ENCODE measurements at regions not wholly inside any gene's neighbourhood (a gene's known extent, or its start where the extent isn't known, plus 50 kb on each side); places are given as distances from the start of the nearest gene placed in this dataset.

DNA sequence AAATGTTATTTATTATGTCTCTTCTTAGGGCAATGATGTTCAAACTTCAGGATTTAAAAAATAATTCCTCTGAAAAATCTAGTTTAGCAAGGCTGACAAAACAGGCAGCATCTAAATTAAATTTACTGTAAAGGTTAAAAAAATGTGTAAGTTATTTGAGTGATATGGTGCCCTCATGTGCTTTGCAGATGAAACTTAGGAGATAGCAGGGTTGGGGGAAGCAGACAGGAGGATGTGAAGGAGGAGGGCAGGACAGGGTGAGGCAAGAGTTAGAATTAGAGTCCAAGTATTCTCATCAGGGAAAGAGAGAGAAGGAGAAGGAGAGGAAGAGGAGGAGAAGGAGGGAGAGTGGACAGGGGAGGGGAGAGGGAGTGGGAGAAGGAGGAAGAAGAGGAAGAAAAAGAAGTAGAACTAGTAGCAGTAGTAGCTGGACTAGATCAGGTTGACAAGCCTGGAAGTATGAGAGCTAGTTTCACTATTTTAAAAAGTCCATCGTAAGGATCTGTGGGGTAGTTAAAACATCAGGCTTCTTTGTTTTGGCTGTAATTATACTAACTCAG, 141.2 kb upstream of the SESN3 start:
- TF ChIP-seq EZH2 (IDR thresholded peaks at IDR 0.05; ENCODE audit: borderline replicate concordance, low read depth, low read length, severe bottlenecking) = no peak
- TF ChIP-seq, protein P1, sequence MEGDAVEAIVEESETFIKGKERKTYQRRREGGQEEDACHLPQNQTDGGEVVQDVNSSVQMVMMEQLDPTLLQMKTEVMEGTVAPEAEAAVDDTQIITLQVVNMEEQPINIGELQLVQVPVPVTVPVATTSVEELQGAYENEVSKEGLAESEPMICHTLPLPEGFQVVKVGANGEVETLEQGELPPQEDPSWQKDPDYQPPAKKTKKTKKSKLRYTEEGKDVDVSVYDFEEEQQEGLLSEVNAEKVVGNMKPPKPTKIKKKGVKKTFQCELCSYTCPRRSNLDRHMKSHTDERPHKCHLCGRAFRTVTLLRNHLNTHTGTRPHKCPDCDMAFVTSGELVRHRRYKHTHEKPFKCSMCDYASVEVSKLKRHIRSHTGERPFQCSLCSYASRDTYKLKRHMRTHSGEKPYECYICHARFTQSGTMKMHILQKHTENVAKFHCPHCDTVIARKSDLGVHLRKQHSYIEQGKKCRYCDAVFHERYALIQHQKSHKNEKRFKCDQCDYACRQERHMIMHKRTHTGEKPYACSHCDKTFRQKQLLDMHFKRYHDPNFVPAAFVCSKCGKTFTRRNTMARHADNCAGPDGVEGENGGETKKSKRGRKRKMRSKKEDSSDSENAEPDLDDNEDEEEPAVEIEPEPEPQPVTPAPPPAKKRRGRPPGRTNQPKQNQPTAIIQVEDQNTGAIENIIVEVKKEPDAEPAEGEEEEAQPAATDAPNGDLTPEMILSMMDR (IDR thresholded peaks at IDR 0.05; ENCODE audit: borderline replicate concordance, extremely low read depth, low read length, poor library complexity, severe bottlenecking) = no peak
- Histone ChIP-seq H3K9me3 (ENCODE audit: insufficient read depth, low read length, severe bottlenecking) (no peaks in the 10 kb centered on the region), H4K20me1 (ENCODE audit: insufficient read depth, low read length) (no peaks in the 10 kb centered on the region), H2AFZ (ENCODE audit: low read depth, low read length) (no peak overlapping the region), H3K36me3 (ENCODE audit: insufficient read depth, low read length) (no peaks in the 10 kb centered on the region), H3K4me2 (ENCODE audit: insufficient read depth, low read length) (no peak overlapping the region), H3K27me3 (ENCODE audit: insufficient read depth, low read length, poor library complexity) (peaks cover 4% of the 10 kb centered on the region), H3K4me1 (ENCODE audit: insufficient read depth, low read length) (no peaks in the 10 kb centered on the region), H3K4me3 (ENCODE audit: low read depth in 1 of 2, low read length in 2 of 2) (no peak overlapping the region), H3K9ac (ENCODE audit: low read depth, low read length) (no peak overlapping the region), H3K27ac (ENCODE audit: low read length) (no peak overlapping the region), H3K79me2 (ENCODE audit: insufficient read depth, low read length) (no peaks in the 10 kb centered on the region)
- DNase-seq (no peak), ATAC-seq (ENCODE audit: insufficient read depth, low read depth) (no peak)

DNA sequence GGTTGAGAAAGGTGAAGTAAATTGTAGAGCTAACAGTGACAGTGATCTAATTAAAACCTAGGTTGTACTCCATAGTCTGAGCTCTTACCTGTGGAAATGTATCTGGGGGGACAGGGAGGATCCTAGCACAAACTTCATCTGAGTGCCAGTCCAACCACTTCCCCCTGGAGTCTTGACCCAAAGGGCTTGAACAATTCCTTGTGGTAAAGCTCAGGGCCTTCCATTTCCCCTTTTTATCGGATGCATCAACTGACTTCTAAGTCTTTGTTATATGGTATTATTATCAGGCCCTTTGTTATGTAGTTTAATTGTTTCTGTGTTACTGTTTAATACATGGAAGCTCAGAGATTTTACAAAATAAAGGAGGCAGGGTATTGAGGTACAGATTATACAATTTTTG, 140.2 kb upstream of the SESN3 start:
- Histone ChIP-seq H3K36me3 (ENCODE audit: insufficient read depth, low read length) (no peaks in the 10 kb centered on the region), H3K4me1 (ENCODE audit: insufficient read depth, low read length) (no peaks in the 10 kb centered on the region), H3K4me3 (ENCODE audit: low read depth in 1 of 2, low read length in 2 of 2) (no peak overlapping the region), H3K79me2 (ENCODE audit: insufficient read depth, low read length) (no peaks in the 10 kb centered on the region), H2AFZ (ENCODE audit: low read depth, low read length) (no peak overlapping the region), H3K9me3 (ENCODE audit: insufficient read depth, low read length, severe bottlenecking) (no peaks in the 10 kb centered on the region), H4K20me1 (ENCODE audit: insufficient read depth, low read length) (no peaks in the 10 kb centered on the region), H3K4me2 (ENCODE audit: insufficient read depth, low read length) (no peak overlapping the region), H3K27me3 (ENCODE audit: insufficient read depth, low read length, poor library complexity) (peaks cover 4% of the 10 kb centered on the region), H3K9ac (ENCODE audit: low read depth, low read length) (no peak overlapping the region), H3K27ac (ENCODE audit: low read length) (no peak overlapping the region)
- no peak for DNase-seq
- no peak for ATAC-seq (ENCODE audit: insufficient read depth, low read depth)
- no peak for TF ChIP-seq EZH2 (IDR thresholded peaks at IDR 0.05; ENCODE audit: borderline replicate concordance, low read depth, low read length, severe bottlenecking)
- TF ChIP-seq, protein P1 (IDR thresholded peaks at IDR 0.05; ENCODE audit: borderline replicate concordance, extremely low read depth, low read length, poor library complexity, severe bottlenecking) = no peak

DNA sequence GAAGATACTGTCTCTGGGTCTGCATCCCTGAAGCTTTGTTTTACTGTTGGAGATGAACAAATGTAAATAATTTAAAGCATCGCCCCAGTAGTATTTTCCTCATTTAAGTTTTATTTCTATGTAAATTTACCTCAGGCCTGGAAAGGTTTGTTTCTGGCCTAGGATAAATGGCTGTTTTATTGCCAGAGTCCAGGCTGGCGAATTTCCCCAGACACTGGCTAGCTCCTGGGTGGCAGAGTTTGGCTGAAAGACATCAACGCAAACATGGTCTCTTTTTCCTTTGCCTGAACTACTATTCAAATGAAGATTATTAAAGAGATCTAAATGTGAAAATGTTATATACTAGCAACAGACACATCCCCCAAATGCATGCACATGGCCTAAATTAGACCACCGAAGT, 136.7 kb upstream of the SESN3 start:
- H3K4me2 ChIP-seq (ENCODE audit: insufficient read depth, low read length) = no peak overlapping the region
- DNase-seq = no peak
- no peaks in the 10 kb centered on the region for H3K9me3 ChIP-seq (ENCODE audit: insufficient read depth, low read length, severe bottlenecking)
- no peaks in the 10 kb centered on the region for H4K20me1 ChIP-seq (ENCODE audit: insufficient read depth, low read length)
- no peak overlapping the region for H2AFZ ChIP-seq (ENCODE audit: low read depth, low read length)
- ATAC-seq (ENCODE audit: insufficient read depth, low read depth) = no peak
- no peak overlapping the region for H3K9ac ChIP-seq (ENCODE audit: low read depth, low read length)
- H3K79me2 ChIP-seq (ENCODE audit: insufficient read depth, low read length) = no peaks in the 10 kb centered on the region
- no peak overlapping the region for H3K27ac ChIP-seq (ENCODE audit: low read length)
- H3K4me1 ChIP-seq (ENCODE audit: insufficient read depth, low read length) = no peaks in the 10 kb centered on the region
- H3K36me3 ChIP-seq (ENCODE audit: insufficient read depth, low read length) = no peaks in the 10 kb centered on the region
- TF ChIP-seq, protein P1 (IDR thresholded peaks at IDR 0.05; ENCODE audit: borderline replicate concordance, extremely low read depth, low read length, poor library complexity, severe bottlenecking) = no peak
- no peak for TF ChIP-seq EZH2 (IDR thresholded peaks at IDR 0.05; ENCODE audit: borderline replicate concordance, low read depth, low read length, severe bottlenecking)
- no peak overlapping the region for H3K4me3 ChIP-seq (ENCODE audit: low read depth in 1 of 2, low read length in 2 of 2)
- H3K27me3 ChIP-seq (ENCODE audit: insufficient read depth, low read length, poor library complexity) = no peaks in the 10 kb centered on the region

DNA sequence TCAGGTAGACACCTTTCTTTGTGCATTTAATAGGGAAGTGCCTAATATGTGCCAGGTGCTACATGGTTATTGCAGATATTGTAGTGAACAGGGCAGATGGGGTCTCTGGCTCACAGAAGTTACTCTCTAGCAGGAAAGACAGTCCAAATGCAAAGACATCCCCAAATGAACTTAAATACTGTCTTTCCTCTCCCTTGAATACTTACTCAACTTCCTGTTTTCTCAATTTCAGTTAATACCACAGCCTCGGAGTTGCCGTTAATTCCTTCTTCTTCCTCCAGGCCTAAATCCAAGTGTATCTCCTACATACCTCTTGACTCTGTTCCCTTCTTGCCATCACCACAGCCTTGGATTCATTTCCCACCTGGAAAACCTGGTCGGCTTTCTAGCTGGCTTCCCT, 134.3 kb upstream of the SESN3 start:
- ATAC-seq (ENCODE audit: insufficient read depth, low read depth) = no peak
- Histone ChIP-seq H3K4me2 (ENCODE audit: insufficient read depth, low read length) (no peak overlapping the region), H3K36me3 (ENCODE audit: insufficient read depth, low read length) (no peaks in the 10 kb centered on the region), H3K4me1 (ENCODE audit: insufficient read depth, low read length) (no peaks in the 10 kb centered on the region), H3K27ac (ENCODE audit: low read length) (no peak overlapping the region), H3K9me3 (ENCODE audit: insufficient read depth, low read length, severe bottlenecking) (no peaks in the 10 kb centered on the region), H4K20me1 (ENCODE audit: insufficient read depth, low read length) (no peaks in the 10 kb centered on the region), H2AFZ (ENCODE audit: low read depth, low read length) (no peak overlapping the region), H3K79me2 (ENCODE audit: insufficient read depth, low read length) (no peaks in the 10 kb centered on the region), H3K4me3 (ENCODE audit: low read depth in 1 of 2, low read length in 2 of 2) (no peak overlapping the region), H3K9ac (ENCODE audit: low read depth, low read length) (no peak overlapping the region), H3K27me3 (ENCODE audit: insufficient read depth, low read length, poor library complexity) (no peaks in the 10 kb centered on the region)
- TF ChIP-seq, protein P1 (IDR thresholded peaks at IDR 0.05; ENCODE audit: borderline replicate concordance, extremely low read depth, low read length, poor library complexity, severe bottlenecking) = no peak
- no peak for TF ChIP-seq EZH2 (IDR thresholded peaks at IDR 0.05; ENCODE audit: borderline replicate concordance, low read depth, low read length, severe bottlenecking)
- DNase-seq = no peak

All from DND-41 (cell line).